ENCODE measurements at regions not wholly inside any gene's neighbourhood (a gene's known extent, or its start where the extent isn't known, plus 50 kb on each side); places are given as distances from the start of the nearest gene placed in this dataset.
A peak's percentile ranks its signal among the peaks of the same experiment; 100 is the strongest.

- ATAC-seq: no peak
- no peak for TF ChIP-seq PPARA (CRISPR knock-in tag; IDR thresholded peaks at IDR 0.05; ENCODE audit: borderline replicate concordance)
These were observed 95.4 kb downstream of the RHOB start for GRCh38 chr2:20542269-20542668.

GRCh38 chr2:20542746-20543468 lies 96.0 kb downstream of the RHOB start:
- TF ChIP-seq ZC3H10 (CRISPR knock-in tag; IDR thresholded peaks at IDR 0.05): no peak
- no peak for TF ChIP-seq BACH2 (CRISPR knock-in tag; IDR thresholded peaks at IDR 0.05; ENCODE audit: borderline replicate concordance)
- no peak for TF ChIP-seq POU6F1 (CRISPR knock-in tag; IDR thresholded peaks at IDR 0.05; ENCODE audit: borderline replicate concordance, low read depth)
- no peak for TF ChIP-seq TCF4 (CRISPR knock-in tag; IDR thresholded peaks at IDR 0.05; ENCODE audit: borderline replicate concordance)
- no peak for TF ChIP-seq PATZ1 (CRISPR knock-in tag; IDR thresholded peaks at IDR 0.05; ENCODE audit: borderline replicate concordance)
- no peak for TF ChIP-seq ZNF70 (CRISPR knock-in tag; IDR thresholded peaks at IDR 0.05)
- no peak for TF ChIP-seq ARNTL (CRISPR knock-in tag; IDR thresholded peaks at IDR 0.05; ENCODE audit: borderline replicate concordance, low read depth)
- TF ChIP-seq ZFP3 (CRISPR knock-in tag; IDR thresholded peaks at IDR 0.05): no peak
- peak; percentile 94 for ATAC-seq

GRCh38 chr2:20543469-20544152 lies 96.7 kb downstream of the RHOB start:
- peak; percentile 64 for ATAC-seq
- no peak for TF ChIP-seq TCF4 (CRISPR knock-in tag; IDR thresholded peaks at IDR 0.05; ENCODE audit: borderline replicate concordance)
- TF ChIP-seq PATZ1 (CRISPR knock-in tag; IDR thresholded peaks at IDR 0.05; ENCODE audit: borderline replicate concordance): no peak

- no peak for ATAC-seq
- TF ChIP-seq BACH2 (CRISPR knock-in tag; IDR thresholded peaks at IDR 0.05; ENCODE audit: borderline replicate concordance) (no peak), ZNF8 (CRISPR knock-in tag; IDR thresholded peaks at IDR 0.05) (no peak), ZNF70 (CRISPR knock-in tag; IDR thresholded peaks at IDR 0.05) (no peak), ZFP30 (CRISPR knock-in tag; IDR thresholded peaks at IDR 0.05) (no peak), POU6F1 (CRISPR knock-in tag; IDR thresholded peaks at IDR 0.05; ENCODE audit: borderline replicate concordance, low read depth) (no peak), TOX (CRISPR knock-in tag; IDR thresholded peaks at IDR 0.05; ENCODE audit: borderline replicate concordance) (no peak), CSRNP3 (CRISPR knock-in tag; IDR thresholded peaks at IDR 0.05) (no peak), PATZ1 (CRISPR knock-in tag; IDR thresholded peaks at IDR 0.05; ENCODE audit: borderline replicate concordance) (no peak), CREB5 (CRISPR knock-in tag; IDR thresholded peaks at IDR 0.05; ENCODE audit: low read depth) (no peak), PPARA (CRISPR knock-in tag; IDR thresholded peaks at IDR 0.05; ENCODE audit: borderline replicate concordance) (no peak), ISL1 (CRISPR knock-in tag; IDR thresholded peaks at IDR 0.05) (no peak), ARNTL (CRISPR knock-in tag; IDR thresholded peaks at IDR 0.05; ENCODE audit: borderline replicate concordance, low read depth) (no peak), GLIS3 (CRISPR knock-in tag; IDR thresholded peaks at IDR 0.05) (no peak), ZC3H10 (CRISPR knock-in tag; IDR thresholded peaks at IDR 0.05) (no peak), ZNF565 (CRISPR knock-in tag; conservative IDR thresholded peaks at IDR 0.05; ENCODE audit: low read depth) (no peak), OSR1 (CRISPR knock-in tag; IDR thresholded peaks at IDR 0.05) (no peak), RARB (CRISPR knock-in tag; IDR thresholded peaks at IDR 0.05) (no peak), CSDC2 (CRISPR knock-in tag; IDR thresholded peaks at IDR 0.05) (no peak), ZFP3 (CRISPR knock-in tag; IDR thresholded peaks at IDR 0.05) (no peak)
These were observed 97.4 kb downstream of the RHOB start for GRCh38 chr2:20544153-20544747.

All from SK-N-SH treated with all-trans-retinoic acid at 6 μM for 48 hours (cell line).